Kidney epithelial cell (primary cell): ENCODE measurements at regions not wholly inside any gene's neighbourhood (a gene's known extent, or its start where the extent isn't known, plus 50 kb on each side); places are given as distances from the start of the nearest gene placed in this dataset.

Experiments
- DNase-seq: peaks from one replicate; pipeline ENCODE4 v3.0.0-alpha.2; 2010; ENCODE audit warnings: low read depth
- H3K27me3 ChIP-seq: 2 replicates; pipeline ENCODE4 v1.6.0; 2011; ENCODE audit warnings: low read length; ENCODE audit not compliant: control insufficient read depth, insufficient read depth
- H3K36me3 ChIP-seq: 2 replicates; pipeline ENCODE4 v1.5.1; 2011; ENCODE audit warnings: low read length; ENCODE audit not compliant: control insufficient read depth, insufficient read depth
- H3K4me3 ChIP-seq: 2 replicates; pipeline ENCODE4 v1.5.1; 2011; ENCODE audit warnings: low read depth, mild to moderate bottlenecking, control low read depth, low read length
- CTCF ChIP-seq: IDR thresholded peaks from 2 replicates; pipeline ENCODE4 v1.5.1; 2011; ENCODE audit warnings: mild to moderate bottlenecking, moderate library complexity, low read length, control low read depth, inconsistent platforms; ENCODE audit not compliant: insufficient read depth, poor library complexity, severe bottlenecking

DNA sequence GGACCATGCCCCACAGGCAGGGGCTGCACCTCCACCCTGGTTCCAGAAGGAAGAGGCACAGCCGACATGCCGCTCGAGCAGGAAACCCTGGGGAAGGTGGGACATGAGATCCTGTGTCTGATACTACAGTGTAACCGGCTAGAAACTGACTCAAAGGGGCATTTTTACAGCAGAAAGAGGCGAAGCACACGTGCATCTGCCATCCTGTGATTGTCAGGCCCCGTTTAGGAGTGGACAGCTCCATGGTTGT lies 62.7 kb downstream of the SIK1 start:
- H3K27me3 ChIP-seq: peaks cover 2% of the 10 kb centered on the region
- no peaks in the 10 kb centered on the region for H3K36me3 ChIP-seq
- H3K4me3 ChIP-seq: no peak overlapping the region
- no peak for TF ChIP-seq CTCF
- DNase-seq: no peak

DNA sequence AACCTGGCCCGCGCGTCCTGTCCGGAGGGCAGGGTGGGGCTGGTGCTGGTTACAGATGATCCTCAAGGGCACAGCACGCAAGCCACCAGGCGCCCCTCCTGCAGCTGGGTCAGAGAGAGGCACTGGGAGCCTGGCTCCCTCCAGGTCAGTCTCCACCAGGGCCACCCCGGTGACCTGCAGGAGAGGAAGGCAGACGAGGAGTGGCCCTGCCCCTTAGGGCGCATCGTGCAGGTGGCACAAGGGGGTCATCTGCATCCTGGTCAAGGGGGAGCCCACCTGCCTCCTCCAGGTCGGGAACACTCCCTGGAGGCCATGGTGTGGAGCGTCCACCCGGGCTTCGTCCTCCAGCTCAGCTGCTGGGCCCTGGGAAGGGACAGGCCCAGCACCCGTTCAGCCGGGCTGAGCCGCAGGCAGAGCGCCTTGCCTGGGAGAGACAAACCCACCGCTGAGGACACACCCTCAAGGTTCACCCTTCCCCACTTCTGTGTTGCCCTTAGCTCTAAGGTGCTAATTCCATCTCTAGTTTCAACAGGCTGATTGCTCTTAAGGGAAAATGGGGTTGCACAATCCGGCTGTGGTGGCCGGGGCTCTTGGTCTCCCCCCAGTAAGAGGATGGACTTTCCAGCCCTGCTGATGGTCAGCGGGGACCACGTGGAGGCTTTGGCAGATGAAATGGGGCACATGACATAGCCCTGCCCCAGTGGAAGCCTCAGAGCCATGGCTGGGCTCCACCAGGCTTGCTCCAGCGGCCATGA lies 63.2 kb downstream of the SIK1 start:
- DNase-seq: no peak
- Histone ChIP-seq H3K4me3 (no peak overlapping the region), H3K36me3 (no peaks in the 10 kb centered on the region), H3K27me3 (peaks cover 2% of the 10 kb centered on the region)
- TF ChIP-seq CTCF: no peak

- DNase-seq: no peak
- Histone ChIP-seq H3K27me3 (peaks cover under 1% of the 10 kb centered on the region), H3K36me3 (no peaks in the 10 kb centered on the region), H3K4me3 (no peak overlapping the region)
- TF ChIP-seq CTCF: no peak
These were observed 64.0 kb downstream of the SIK1 start for GRCh38 chr21:43362915-43363314.

DNA sequence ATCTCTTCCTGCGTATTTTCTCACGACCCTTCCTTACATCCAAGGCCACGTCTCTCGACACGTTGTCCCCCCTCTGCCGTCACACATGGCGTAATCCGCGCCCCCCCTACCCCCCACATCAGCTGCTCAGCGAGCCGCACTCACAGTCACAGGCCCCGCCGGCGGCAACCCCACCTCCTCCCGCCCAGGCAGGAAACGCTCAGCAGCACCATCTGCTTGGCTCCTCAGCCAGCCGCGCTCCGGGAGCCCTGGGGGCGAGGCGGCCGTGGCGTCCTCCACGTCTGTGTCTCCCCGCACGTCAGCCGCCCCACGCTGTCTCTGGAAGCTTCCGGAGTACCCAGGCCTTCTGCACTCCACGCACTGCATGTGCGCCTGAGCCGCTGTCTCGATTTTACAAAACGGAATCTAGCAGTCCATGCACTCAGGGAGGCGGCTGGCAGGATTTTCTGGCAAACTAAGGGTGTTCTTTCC lies 64.6 kb downstream of the SIK1 start:
- DNase-seq: no peak
- H3K27me3 ChIP-seq: no peaks in the 10 kb centered on the region
- H3K4me3 ChIP-seq: no peak overlapping the region
- no peaks in the 10 kb centered on the region for H3K36me3 ChIP-seq
- no peak for TF ChIP-seq CTCF

- no peak overlapping the region for H3K4me3 ChIP-seq
- no peak for DNase-seq
These were observed 65.2 kb downstream of the SIK1 start for GRCh38 chr21:43361493-43362296.

More at GRCh38 chr21:43361493-43362296, 65.2 kb downstream of the SIK1 start:
- Histone ChIP-seq H3K36me3 (no peaks in the 10 kb centered on the region), H3K27me3 (no peaks in the 10 kb centered on the region)
- TF ChIP-seq CTCF: no peak
